HG03342 (cell line): ENCODE measurements at regions not wholly inside any gene's neighbourhood (a gene's known extent, or its start where the extent isn't known, plus 50 kb on each side); places are given as distances from the start of the nearest gene placed in this dataset.

Experiments
- ATAC-seq: cut with Tn5 transposase; IDR thresholded peaks from one replicate; pipeline ENCODE4 v1.9.1; 2021; ENCODE audit warnings: mild to moderate bottlenecking, moderate library complexity; ENCODE audit not compliant: unreplicated experiment

- ATAC-seq, result no peak
Measured at GRCh38 chr3:189455009-189455408, 176.2 kb upstream of the TP63 start.

- ATAC-seq, result no peak
Measured at GRCh38 chr3:189455641-189456417, 175.4 kb upstream of the TP63 start.

GRCh38 chr3:189457201-189457607 is 174.0 kb upstream of the TP63 start:
- no peak for ATAC-seq

- ATAC-seq, result no peak
Measured at GRCh38 chr3:189457631-189458412, 173.4 kb upstream of the TP63 start.

- ATAC-seq, result no peak
Measured at GRCh38 chr3:189458528-189458927, 172.7 kb upstream of the TP63 start.

- no peak for ATAC-seq
Measured at GRCh38 chr3:189459231-189459630, 172.0 kb upstream of the TP63 start.

- ATAC-seq, result no peak
Measured at GRCh38 chr3:189460511-189460910, 170.7 kb upstream of the TP63 start.

- no peak for ATAC-seq
Measured at GRCh38 chr3:189464799-189465198, 166.4 kb upstream of the TP63 start.

- no peak for ATAC-seq
Measured at GRCh38 chr3:189466004-189466403, 165.2 kb upstream of the TP63 start.

- no peak for ATAC-seq
Measured at GRCh38 chr3:189467451-189467850, 163.7 kb upstream of the TP63 start.

- ATAC-seq, result no peak
Measured at GRCh38 chr3:189474944-189475343, 156.2 kb upstream of the TP63 start.

- ATAC-seq, result no peak
Measured at GRCh38 chr3:189477614-189478013, 153.6 kb upstream of the TP63 start.

GRCh38 chr3:189486556-189486955 is 144.6 kb upstream of the TP63 start:
- ATAC-seq, result no peak

GRCh38 chr3:189488241-189488767 is 142.9 kb upstream of the TP63 start:
- no peak for ATAC-seq

GRCh38 chr3:189490337-189490736 is 140.9 kb upstream of the TP63 start:
- ATAC-seq, result no peak

GRCh38 chr3:189490749-189491148 is 140.4 kb upstream of the TP63 start:
- ATAC-seq, result no peak

- no peak for ATAC-seq
Measured at GRCh38 chr3:189491831-189492230, 139.4 kb upstream of the TP63 start.

GRCh38 chr3:189493271-189493670 is 137.9 kb upstream of the TP63 start:
- no peak for ATAC-seq

- ATAC-seq, result no peak
Measured at GRCh38 chr3:189494632-189495031, 136.6 kb upstream of the TP63 start.

GRCh38 chr3:189496375-189497138 is 134.6 kb upstream of the TP63 start:
- no peak for ATAC-seq

- no peak for ATAC-seq
Measured at GRCh38 chr3:189498995-189499704, 132.0 kb upstream of the TP63 start.
